ENCODE measurements at regions not wholly inside any gene's neighbourhood (a gene's known extent, or its start where the extent isn't known, plus 50 kb on each side); places are given as distances from the start of the nearest gene placed in this dataset.
A peak's percentile ranks its signal among the peaks of the same experiment; 100 is the strongest.

DNA sequence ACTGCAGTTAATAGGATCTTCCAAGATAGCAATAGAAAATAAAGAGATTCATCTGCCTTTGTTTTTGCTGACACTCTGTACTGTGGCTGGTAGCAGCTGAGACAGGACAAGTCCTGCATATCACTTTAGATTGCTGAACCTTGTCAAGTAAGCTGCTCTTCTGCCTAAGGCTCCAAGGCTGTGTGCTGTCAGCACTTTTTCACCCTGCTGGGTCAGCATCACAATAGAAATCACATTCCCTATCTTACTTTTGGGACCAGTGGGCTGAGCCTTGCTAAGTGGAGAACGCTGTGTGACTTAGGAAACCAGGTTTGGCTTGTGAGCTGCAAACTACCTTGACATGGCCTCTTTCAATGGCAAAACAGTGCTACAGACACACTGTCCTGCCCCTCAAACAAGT lies 263.9 kb downstream of the FRK start:
- no peak overlapping the region for H3K27ac Mint-ChIP-seq
- Histone ChIP-seq H3K9me2 (ENCODE audit: insufficient read depth) (peaks cover 5% of the 10 kb centered on the region; the same call in 1 of the 2 replicates), H3K27ac (ENCODE audit: low read depth) (no peak overlapping the region), H2AFZ (no peak overlapping the region), H3K36me3 (ENCODE audit: insufficient read depth) (no peaks in the 10 kb centered on the region), H3K4me3 (no peak overlapping the region), H3K27me3 (ENCODE audit: insufficient read depth) (no peaks in the 10 kb centered on the region), H4K20me1 (replicated peaks; ENCODE audit: insufficient read depth) (no peaks in the 10 kb centered on the region), H3K4me1 (ENCODE audit: insufficient read depth) (peaks cover 28% of the 10 kb centered on the region), H3K4me2 (0 out of 2 replicates have a peak overlapping the region, but pooled peaks have one; percentile 21), H3F3A (replicated peaks; ENCODE audit: low read depth) (no peaks in the 10 kb centered on the region), H3K79me2 (replicated peaks; ENCODE audit: insufficient read depth) (no peaks in the 10 kb centered on the region)
- ATAC-seq (peak; percentile 92), DNase-seq (ENCODE audit: low spot score) (peak; percentile 46)
- TF ChIP-seq ZNF331 (CRISPR knock-in tag; IDR thresholded peaks at IDR 0.05; ENCODE audit: low read depth) (no peak), EZH2 (IDR thresholded peaks at IDR 0.05; ENCODE audit: low read depth, unreplicated experiment) (no peak), CREB1 (CRISPR knock-in tag; IDR thresholded peaks at IDR 0.05; ENCODE audit: low read depth) (no peak), STAT1 (IDR thresholded peaks at IDR 0.05; ENCODE audit: unreplicated experiment) (no peak), POLR2AphosphoS5 (IDR thresholded peaks at IDR 0.05; ENCODE audit: low read depth) (no peak), JUNB (IDR thresholded peaks at IDR 0.05; ENCODE audit: unreplicated experiment) (no peak), EZH2phosphoT487 (IDR thresholded peaks at IDR 0.05; ENCODE audit: unreplicated experiment) (no peak), NANOG (IDR thresholded peaks at IDR 0.05; ENCODE audit: borderline replicate concordance) (no peak), ZNF114 (CRISPR knock-in tag; IDR thresholded peaks at IDR 0.05) (no peak)
- TF ChIP-seq, protein P1, sequence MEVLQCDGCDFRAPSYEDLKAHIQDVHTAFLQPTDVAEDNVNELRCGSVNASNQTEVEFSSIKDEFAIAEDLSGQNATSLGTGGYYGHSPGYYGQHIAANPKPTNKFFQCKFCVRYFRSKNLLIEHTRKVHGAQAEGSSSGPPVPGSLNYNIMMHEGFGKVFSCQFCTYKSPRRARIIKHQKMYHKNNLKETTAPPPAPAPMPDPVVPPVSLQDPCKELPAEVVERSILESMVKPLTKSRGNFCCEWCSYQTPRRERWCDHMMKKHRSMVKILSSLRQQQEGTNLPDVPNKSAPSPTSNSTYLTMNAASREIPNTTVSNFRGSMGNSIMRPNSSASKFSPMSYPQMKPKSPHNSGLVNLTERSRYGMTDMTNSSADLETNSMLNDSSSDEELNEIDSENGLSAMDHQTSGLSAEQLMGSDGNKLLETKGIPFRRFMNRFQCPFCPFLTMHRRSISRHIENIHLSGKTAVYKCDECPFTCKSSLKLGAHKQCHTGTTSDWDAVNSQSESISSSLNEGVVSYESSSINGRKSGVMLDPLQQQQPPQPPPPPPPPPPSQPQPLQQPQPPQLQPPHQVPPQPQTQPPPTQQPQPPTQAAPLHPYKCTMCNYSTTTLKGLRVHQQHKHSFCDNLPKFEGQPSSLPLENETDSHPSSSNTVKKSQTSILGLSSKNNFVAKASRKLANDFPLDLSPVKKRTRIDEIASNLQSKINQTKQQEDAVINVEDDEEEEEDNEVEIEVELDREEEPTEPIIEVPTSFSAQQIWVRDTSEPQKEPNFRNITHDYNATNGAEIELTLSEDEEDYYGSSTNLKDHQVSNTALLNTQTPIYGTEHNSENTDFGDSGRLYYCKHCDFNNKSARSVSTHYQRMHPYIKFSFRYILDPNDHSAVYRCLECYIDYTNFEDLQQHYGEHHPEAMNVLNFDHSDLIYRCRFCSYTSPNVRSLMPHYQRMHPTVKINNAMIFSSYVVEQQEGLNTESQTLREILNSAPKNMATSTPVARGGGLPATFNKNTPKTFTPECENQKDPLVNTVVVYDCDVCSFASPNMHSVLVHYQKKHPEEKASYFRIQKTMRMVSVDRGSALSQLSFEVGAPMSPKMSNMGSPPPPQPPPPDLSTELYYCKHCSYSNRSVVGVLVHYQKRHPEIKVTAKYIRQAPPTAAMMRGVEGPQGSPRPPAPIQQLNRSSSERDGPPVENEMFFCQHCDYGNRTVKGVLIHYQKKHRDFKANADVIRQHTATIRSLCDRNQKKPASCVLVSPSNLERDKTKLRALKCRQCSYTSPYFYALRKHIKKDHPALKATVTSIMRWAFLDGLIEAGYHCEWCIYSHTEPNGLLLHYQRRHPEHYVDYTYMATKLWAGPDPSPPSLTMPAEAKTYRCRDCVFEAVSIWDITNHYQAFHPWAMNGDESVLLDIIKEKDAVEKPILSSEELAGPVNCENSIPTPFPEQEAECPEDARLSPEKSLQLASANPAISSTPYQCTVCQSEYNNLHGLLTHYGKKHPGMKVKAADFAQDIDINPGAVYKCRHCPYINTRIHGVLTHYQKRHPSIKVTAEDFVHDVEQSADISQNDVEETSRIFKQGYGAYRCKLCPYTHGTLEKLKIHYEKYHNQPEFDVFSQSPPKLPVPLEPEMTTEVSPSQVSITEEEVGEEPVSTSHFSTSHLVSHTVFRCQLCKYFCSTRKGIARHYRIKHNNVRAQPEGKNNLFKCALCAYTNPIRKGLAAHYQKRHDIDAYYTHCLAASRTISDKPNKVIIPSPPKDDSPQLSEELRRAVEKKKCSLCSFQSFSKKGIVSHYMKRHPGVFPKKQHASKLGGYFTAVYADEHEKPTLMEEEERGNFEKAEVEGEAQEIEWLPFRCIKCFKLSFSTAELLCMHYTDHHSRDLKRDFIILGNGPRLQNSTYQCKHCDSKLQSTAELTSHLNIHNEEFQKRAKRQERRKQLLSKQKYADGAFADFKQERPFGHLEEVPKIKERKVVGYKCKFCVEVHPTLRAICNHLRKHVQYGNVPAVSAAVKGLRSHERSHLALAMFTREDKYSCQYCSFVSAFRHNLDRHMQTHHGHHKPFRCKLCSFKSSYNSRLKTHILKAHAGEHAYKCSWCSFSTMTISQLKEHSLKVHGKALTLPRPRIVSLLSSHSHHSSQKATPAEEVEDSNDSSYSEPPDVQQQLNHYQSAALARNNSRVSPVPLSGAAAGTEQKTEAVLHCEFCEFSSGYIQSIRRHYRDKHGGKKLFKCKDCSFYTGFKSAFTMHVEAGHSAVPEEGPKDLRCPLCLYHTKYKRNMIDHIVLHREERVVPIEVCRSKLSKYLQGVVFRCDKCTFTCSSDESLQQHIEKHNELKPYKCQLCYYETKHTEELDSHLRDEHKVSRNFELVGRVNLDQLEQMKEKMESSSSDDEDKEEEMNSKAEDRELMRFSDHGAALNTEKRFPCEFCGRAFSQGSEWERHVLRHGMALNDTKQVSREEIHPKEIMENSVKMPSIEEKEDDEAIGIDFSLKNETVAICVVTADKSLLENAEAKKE (CRISPR knock-in tag; IDR thresholded peaks at IDR 0.05) = no peak; the same call in 1 of the 2 replicates
- TF ChIP-seq, protein P2, sequence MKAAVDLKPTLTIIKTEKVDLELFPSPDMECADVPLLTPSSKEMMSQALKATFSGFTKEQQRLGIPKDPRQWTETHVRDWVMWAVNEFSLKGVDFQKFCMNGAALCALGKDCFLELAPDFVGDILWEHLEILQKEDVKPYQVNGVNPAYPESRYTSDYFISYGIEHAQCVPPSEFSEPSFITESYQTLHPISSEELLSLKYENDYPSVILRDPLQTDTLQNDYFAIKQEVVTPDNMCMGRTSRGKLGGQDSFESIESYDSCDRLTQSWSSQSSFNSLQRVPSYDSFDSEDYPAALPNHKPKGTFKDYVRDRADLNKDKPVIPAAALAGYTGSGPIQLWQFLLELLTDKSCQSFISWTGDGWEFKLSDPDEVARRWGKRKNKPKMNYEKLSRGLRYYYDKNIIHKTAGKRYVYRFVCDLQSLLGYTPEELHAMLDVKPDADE (IDR thresholded peaks at IDR 0.05) = no peak
- TF ChIP-seq, protein P3, sequence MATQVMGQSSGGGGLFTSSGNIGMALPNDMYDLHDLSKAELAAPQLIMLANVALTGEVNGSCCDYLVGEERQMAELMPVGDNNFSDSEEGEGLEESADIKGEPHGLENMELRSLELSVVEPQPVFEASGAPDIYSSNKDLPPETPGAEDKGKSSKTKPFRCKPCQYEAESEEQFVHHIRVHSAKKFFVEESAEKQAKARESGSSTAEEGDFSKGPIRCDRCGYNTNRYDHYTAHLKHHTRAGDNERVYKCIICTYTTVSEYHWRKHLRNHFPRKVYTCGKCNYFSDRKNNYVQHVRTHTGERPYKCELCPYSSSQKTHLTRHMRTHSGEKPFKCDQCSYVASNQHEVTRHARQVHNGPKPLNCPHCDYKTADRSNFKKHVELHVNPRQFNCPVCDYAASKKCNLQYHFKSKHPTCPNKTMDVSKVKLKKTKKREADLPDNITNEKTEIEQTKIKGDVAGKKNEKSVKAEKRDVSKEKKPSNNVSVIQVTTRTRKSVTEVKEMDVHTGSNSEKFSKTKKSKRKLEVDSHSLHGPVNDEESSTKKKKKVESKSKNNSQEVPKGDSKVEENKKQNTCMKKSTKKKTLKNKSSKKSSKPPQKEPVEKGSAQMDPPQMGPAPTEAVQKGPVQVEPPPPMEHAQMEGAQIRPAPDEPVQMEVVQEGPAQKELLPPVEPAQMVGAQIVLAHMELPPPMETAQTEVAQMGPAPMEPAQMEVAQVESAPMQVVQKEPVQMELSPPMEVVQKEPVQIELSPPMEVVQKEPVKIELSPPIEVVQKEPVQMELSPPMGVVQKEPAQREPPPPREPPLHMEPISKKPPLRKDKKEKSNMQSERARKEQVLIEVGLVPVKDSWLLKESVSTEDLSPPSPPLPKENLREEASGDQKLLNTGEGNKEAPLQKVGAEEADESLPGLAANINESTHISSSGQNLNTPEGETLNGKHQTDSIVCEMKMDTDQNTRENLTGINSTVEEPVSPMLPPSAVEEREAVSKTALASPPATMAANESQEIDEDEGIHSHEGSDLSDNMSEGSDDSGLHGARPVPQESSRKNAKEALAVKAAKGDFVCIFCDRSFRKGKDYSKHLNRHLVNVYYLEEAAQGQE (IDR thresholded peaks at IDR 0.05; ENCODE audit: unreplicated experiment) = no peak
- TF ChIP-seq, protein P4, sequence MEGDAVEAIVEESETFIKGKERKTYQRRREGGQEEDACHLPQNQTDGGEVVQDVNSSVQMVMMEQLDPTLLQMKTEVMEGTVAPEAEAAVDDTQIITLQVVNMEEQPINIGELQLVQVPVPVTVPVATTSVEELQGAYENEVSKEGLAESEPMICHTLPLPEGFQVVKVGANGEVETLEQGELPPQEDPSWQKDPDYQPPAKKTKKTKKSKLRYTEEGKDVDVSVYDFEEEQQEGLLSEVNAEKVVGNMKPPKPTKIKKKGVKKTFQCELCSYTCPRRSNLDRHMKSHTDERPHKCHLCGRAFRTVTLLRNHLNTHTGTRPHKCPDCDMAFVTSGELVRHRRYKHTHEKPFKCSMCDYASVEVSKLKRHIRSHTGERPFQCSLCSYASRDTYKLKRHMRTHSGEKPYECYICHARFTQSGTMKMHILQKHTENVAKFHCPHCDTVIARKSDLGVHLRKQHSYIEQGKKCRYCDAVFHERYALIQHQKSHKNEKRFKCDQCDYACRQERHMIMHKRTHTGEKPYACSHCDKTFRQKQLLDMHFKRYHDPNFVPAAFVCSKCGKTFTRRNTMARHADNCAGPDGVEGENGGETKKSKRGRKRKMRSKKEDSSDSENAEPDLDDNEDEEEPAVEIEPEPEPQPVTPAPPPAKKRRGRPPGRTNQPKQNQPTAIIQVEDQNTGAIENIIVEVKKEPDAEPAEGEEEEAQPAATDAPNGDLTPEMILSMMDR (conservative IDR thresholded peaks at IDR 0.05; ENCODE audit: low read depth in 2 of 2) = no peak
- H3K4me3 Mint-ChIP-seq = no peak overlapping the region
- no peaks in the 10 kb centered on the region for H3K9me3 Mint-ChIP-seq
- H3K4me1 Mint-ChIP-seq = peaks cover 35% of the 10 kb centered on the region
- no peaks in the 10 kb centered on the region for H3K36me3 Mint-ChIP-seq (ENCODE audit: low read depth)
- no peaks in the 10 kb centered on the region for H3K27me3 Mint-ChIP-seq (ENCODE audit: insufficient read depth, low read depth, poor library complexity)

Measured in GM23338 (cell line).